H1 (cell line): ENCODE measurements at regions not wholly inside any gene's neighbourhood (a gene's known extent, or its start where the extent isn't known, plus 50 kb on each side); places are given as distances from the start of the nearest gene placed in this dataset.

Source experiments
- CTCF ChIA-PET: fragments of 300-600 bp; sonication (Branson Sonifier 250); formaldehyde crosslinking; loops from one replicate; lab custom pipeline; 2021; ENCODE audit not compliant: partially characterized antibody; lab: Charles Lee
- POLR2A ChIA-PET: fragments of 300-600 bp; sonication (Branson Sonifier 250); formaldehyde crosslinking; loops from one replicate; lab custom pipeline; 2021; ENCODE audit warnings: inconsistent platforms; ENCODE audit not compliant: partially characterized antibody; lab: Charles Lee
- DNase-seq, 2 experiments: peaks; one replicate each; pipeline versions ENCODE4 v3.0.0 to v3.0.0-alpha.2; 2010 to 2022; ENCODE audit warnings: low spot score in 2 of 2, low read depth in 1 of 2, mixed read lengths in 1 of 2
- FAIRE-seq: peaks from 2 replicates; lab custom pipeline; 2011; peaks lifted over from hg19 to GRCh38; lab: Jason Lieb, UNC
- H2AFZ ChIP-seq: 2 replicates; pipeline ENCODE4 v1.8.1; 2012; ENCODE audit warnings: low read length, inconsistent platforms
- H2AK5ac ChIP-seq: 2 replicates; pipeline ENCODE4 v1.6.1; 2013; ENCODE audit warnings: low read depth, low read length
- H2BK120ac ChIP-seq: replicated peaks from 2 replicates; pipeline ENCODE3; 2013; ENCODE audit warnings: low read depth, low read length, inconsistent platforms
- H2BK12ac ChIP-seq: 2 replicates; pipeline ENCODE4 v1.6.1; 2013; ENCODE audit warnings: low read depth, low read length
- H2BK15ac ChIP-seq: 2 replicates; pipeline ENCODE4 v1.6.1; 2013; ENCODE audit warnings: low read length
- H2BK20ac ChIP-seq: 2 replicates; pipeline ENCODE4 v1.6.1; 2013; ENCODE audit warnings: low read length
- H2BK5ac ChIP-seq: 2 replicates; pipeline ENCODE4 v1.6.1; 2013; ENCODE audit warnings: low read depth, low read length
- H3K14ac ChIP-seq: 2 replicates; pipeline ENCODE4 v1.6.1; 2013; ENCODE audit warnings: inconsistent platforms; ENCODE audit not compliant: insufficient read length
- H3K18ac ChIP-seq: 2 replicates; pipeline ENCODE4 v1.6.1; 2013; ENCODE audit warnings: low read length; ENCODE audit errors: extremely low read depth
- H3K23ac ChIP-seq: 2 replicates; pipeline ENCODE4 v1.6.1; 2013; ENCODE audit warnings: inconsistent platforms; ENCODE audit not compliant: insufficient read length
- H3K23me2 ChIP-seq: 2 replicates; pipeline ENCODE4 v1.6.1; 2013; ENCODE audit warnings: low read depth, low read length
- H3K27ac ChIP-seq: 2 replicates; pipeline ENCODE4 v1.6.1; 2011; ENCODE audit warnings: low read depth, low read length, inconsistent platforms
- H3K27me3 ChIP-seq, 4 experiments: replicated peaks in 1 of 4; 1 replicate in 1 of 4; 2 replicates in 3 of 4; pipeline versions ENCODE4 v1.6.1 to v1.8.1; 2011 to 2013; ENCODE audit warnings: low read length in 3 of 4, mild to moderate bottlenecking in 3 of 4, inconsistent platforms in 2 of 4, mixed read lengths in 2 of 4, moderate library complexity in 1 of 4; ENCODE audit not compliant: control insufficient read depth in 3 of 4, insufficient read depth in 3 of 4; ENCODE audit errors: extremely low read depth in 1 of 4
- H3K36me3 ChIP-seq, 4 experiments: 2 replicates each; pipeline versions ENCODE4 v1.6.1 to v1.8.1; 2011 to 2013; ENCODE audit warnings: mild to moderate bottlenecking in 4 of 4, low read length in 3 of 4, moderate library complexity in 2 of 4, control low read depth in 1 of 4, inconsistent platforms in 1 of 4; ENCODE audit not compliant: insufficient read depth in 4 of 4, control insufficient read depth in 2 of 4
- H3K4ac ChIP-seq: replicated peaks from 2 replicates; pipeline ENCODE3; 2013; ENCODE audit warnings: low read length, low read depth, mixed read lengths, inconsistent platforms; ENCODE audit not compliant: insufficient read length
- H3K4me1 ChIP-seq, 4 experiments: replicated peaks in 1 of 4; 1 replicate in 1 of 4; 2 replicates in 3 of 4; pipeline versions ENCODE4 v1.6.1 to v1.8.1; 2011 to 2013; ENCODE audit warnings: low read length in 3 of 4, inconsistent platforms in 2 of 4, mixed read lengths in 1 of 4; ENCODE audit not compliant: insufficient read depth in 4 of 4, control insufficient read depth in 3 of 4
- H3K4me2 ChIP-seq, 2 experiments: 2 replicates each; pipeline versions ENCODE4 v1.6.1 to v1.8.1; 2011 to 2013; ENCODE audit warnings: low read depth in 2 of 2, low read length in 2 of 2, control low read depth in 1 of 2, inconsistent platforms in 1 of 2, mild to moderate bottlenecking in 1 of 2; ENCODE audit not compliant: insufficient read depth in 1 of 2
- H3K4me3 ChIP-seq, 4 experiments: fragments of 200-600, 300-600 bp in 1 of 4; sonication (generic), shearing (Covaris generic), sonication (Bioruptor Twin) in 1 of 4; 2 replicates each; pipeline versions ENCODE4 v1.5.1 to v1.8.1; 2011 to 2016; ENCODE audit warnings: low read length in 4 of 4, low read depth in 3 of 4, control low read depth in 2 of 4, inconsistent platforms in 2 of 4, mild to moderate bottlenecking in 2 of 4, mixed read lengths in 1 of 4, moderate library complexity in 1 of 4; ENCODE audit not compliant: insufficient read depth in 2 of 4; ENCODE audit errors: extremely low read depth in 1 of 4
- H3K56ac ChIP-seq: replicated peaks from 2 replicates; pipeline ENCODE3; 2013; ENCODE audit warnings: low read depth, mild to moderate bottlenecking, mixed read lengths, low read length, inconsistent platforms; ENCODE audit not compliant: insufficient read length
- H3K79me1 ChIP-seq: 2 replicates; pipeline ENCODE4 v1.6.1; 2013; ENCODE audit warnings: low read depth, low read length, control low read depth
- H3K79me2 ChIP-seq, 2 experiments: 2 replicates each; pipeline versions ENCODE4 v1.6.1 to v1.8.1; 2012 to 2013; ENCODE audit warnings: low read length in 2 of 2, mild to moderate bottlenecking in 2 of 2, inconsistent platforms in 1 of 2; ENCODE audit not compliant: insufficient read depth in 2 of 2, control insufficient read depth in 1 of 2
- H3K9ac ChIP-seq, 4 experiments: replicated peaks in 1 of 4; 1 replicate in 1 of 4; 2 replicates in 3 of 4; pipeline versions ENCODE4 v1.6.1 to v1.8.1; 2011 to 2013; ENCODE audit warnings: low read depth in 3 of 4, low read length in 3 of 4, control low read depth in 2 of 4, mild to moderate bottlenecking in 2 of 4, moderate library complexity in 2 of 4, inconsistent platforms in 1 of 4; ENCODE audit errors: extremely low read depth in 1 of 4
- H3K9me3 ChIP-seq, 2 experiments: 2 replicates each; pipeline versions ENCODE4 v1.6.1 to v1.8.1; 2012 to 2013; ENCODE audit warnings: mild to moderate bottlenecking in 2 of 2, moderate library complexity in 2 of 2, control low read depth in 1 of 2, inconsistent platforms in 1 of 2, low read depth in 1 of 2, low read length in 1 of 2, mixed read lengths in 1 of 2; ENCODE audit not compliant: insufficient read depth in 2 of 2
- H4K20me1 ChIP-seq, 2 experiments: replicated peaks in 1 of 2; 2 replicates each; pipeline versions ENCODE3 to v1.8.1; 2011 to 2013; ENCODE audit warnings: inconsistent platforms in 2 of 2, low read length in 2 of 2, mild to moderate bottlenecking in 1 of 2; ENCODE audit not compliant: insufficient read depth in 2 of 2, control insufficient read depth in 1 of 2
- H4K5ac ChIP-seq: 2 replicates; pipeline ENCODE4 v1.6.1; 2013; ENCODE audit warnings: low read length, low read depth, mixed read lengths, inconsistent platforms; ENCODE audit not compliant: insufficient read length
- H4K8ac ChIP-seq: 2 replicates; pipeline ENCODE4 v1.8.0; 2013; ENCODE audit warnings: mild to moderate bottlenecking, moderate library complexity, low read length, inconsistent platforms; ENCODE audit not compliant: insufficient read depth; ENCODE audit errors: extremely low read depth
- H4K91ac ChIP-seq: replicated peaks from 2 replicates; pipeline ENCODE3; 2013; ENCODE audit warnings: low read length, mixed read lengths, inconsistent platforms; ENCODE audit not compliant: insufficient read length
- CHD1 ChIP-seq: IDR thresholded peaks from 2 replicates; pipeline ENCODE4 v1.6.1; 2012; ENCODE audit warnings: low read depth, low read length, improper control_type of control experiment
- E2F6 ChIP-seq: IDR thresholded peaks from 2 replicates; pipeline ENCODE4 v1.6.1; 2012; ENCODE audit warnings: inconsistent platforms
- FOSL1 ChIP-seq: IDR thresholded peaks from 2 replicates; pipeline ENCODE4 v1.6.1; 2011; ENCODE audit warnings: mild to moderate bottlenecking, low read depth, low read length, moderate library complexity; ENCODE audit not compliant: insufficient read depth
- JUN ChIP-seq: IDR thresholded peaks from 2 replicates; pipeline ENCODE4 v1.6.1; 2011; ENCODE audit warnings: low read depth, mild to moderate bottlenecking, improper control_type of control experiment, low read length
- KDM1A ChIP-seq: fragments of 200-600, 300-600 bp; sonication (generic); IDR thresholded peaks from 2 replicates; pipeline ENCODE4 v1.7.1; 2016; ENCODE audit warnings: mild to moderate bottlenecking, low read length, borderline replicate concordance
- KDM5A ChIP-seq: fragments of 200-600 bp; IDR thresholded peaks from 2 replicates; pipeline ENCODE4 v1.7.1; 2012; ENCODE audit warnings: mild to moderate bottlenecking, low read length, inconsistent platforms, mixed read lengths
- POLR2A ChIP-seq, 2 experiments: IDR thresholded peaks; 1 replicate in 1 of 2; 2 replicates in 1 of 2; pipeline ENCODE4 v1.6.1; 2011; ENCODE audit warnings: low read depth in 2 of 2, low read length in 2 of 2, mild to moderate bottlenecking in 2 of 2; ENCODE audit errors: control extremely low read depth in 1 of 2
- SIN3A ChIP-seq, 2 experiments: IDR thresholded peaks in 1 of 2; conservative IDR thresholded peaks in 1 of 2; 2 replicates each; pipeline ENCODE4 v1.6.1; 2011 to 2012; ENCODE audit warnings: low read length in 2 of 2, improper control_type of control experiment in 1 of 2, low read depth in 1 of 2, mild to moderate bottlenecking in 1 of 2
- SRF ChIP-seq: IDR thresholded peaks from 2 replicates; pipeline ENCODE4 v1.6.1; 2011; ENCODE audit warnings: mild to moderate bottlenecking, low read depth, low read length, moderate library complexity
- SUZ12 ChIP-seq: fragments of 200-600 bp; sonication (generic); IDR thresholded peaks from 2 replicates; pipeline ENCODE4 v1.6.1; 2012; ENCODE audit warnings: mild to moderate bottlenecking, inconsistent platforms, low read length, moderate library complexity, mixed read lengths
- TEAD4 ChIP-seq: IDR thresholded peaks from 2 replicates; pipeline ENCODE4 v1.6.1; 2012; ENCODE audit warnings: low read depth, low read length, inconsistent platforms, mixed read lengths
- ZNF274 ChIP-seq: IDR thresholded peaks from 2 replicates; pipeline ENCODE4 v1.7.0; 2012; ENCODE audit warnings: low read length, borderline replicate concordance; ENCODE audit errors: extremely low read depth
- WGBS, 2 experiments: shearing (Covaris generic) in 1 of 2; methylation state at CpG; one replicate each; pipeline versions ENCODE4 v1.1.6 to v1.1.7; 2013 to 2015; ENCODE audit warnings: low lambda C conversion rate in 2 of 2, mixed read lengths in 2 of 2, inconsistent platforms in 1 of 2, low coverage in 1 of 2, missing lambda C conversion rate in 1 of 2; ENCODE audit not compliant: insufficient replicate concordance in 2 of 2, insufficient coverage in 1 of 2, insufficient read length in 1 of 2; ENCODE audit errors: extremely low coverage in 1 of 2, missing lambda C conversion rate in 1 of 2; 5-methylcytosine and 5-hydroxymethylcytosine counted together

- no peak overlapping the region for H3K14ac ChIP-seq
Measured at GRCh38 chr11:128349650-128350299, 237.6 kb downstream of the ETS1 start.

More at GRCh38 chr11:128349650-128350299, 237.6 kb downstream of the ETS1 start:
- Histone ChIP-seq H3K79me2 (no peaks in the 10 kb centered on the region), H3K23ac (no peak overlapping the region), H2BK12ac (no peak overlapping the region), H3K56ac (no peak overlapping the region), H2BK15ac (no peak overlapping the region), H2AFZ (no peak overlapping the region), H4K91ac (no peak overlapping the region), H3K36me3 (no peaks in the 10 kb centered on the region), H2BK120ac (no peak overlapping the region), H3K79me1 (no peaks in the 10 kb centered on the region), H4K8ac (no peak overlapping the region), H2BK20ac (no peak overlapping the region), H3K9ac (no peak overlapping the region), H4K20me1 (no peaks in the 10 kb centered on the region), H3K18ac (no peak overlapping the region), H2AK5ac (no peak overlapping the region), H4K5ac (no peak overlapping the region), H3K4me1 (no peaks in the 10 kb centered on the region), H3K9me3 (no peaks in the 10 kb centered on the region), H3K4me2 (no peak overlapping the region), H3K27me3 (no peaks in the 10 kb centered on the region), H3K23me2 (no peaks in the 10 kb centered on the region), H3K4me3 (no peak overlapping the region), H2BK5ac (no peak overlapping the region), H3K4ac (no peak overlapping the region), H3K27ac (no peak overlapping the region)
- FAIRE-seq (no peak), DNase-seq (no peak)
- TF ChIP-seq JUN (no peak), ZNF274 (no peak), KDM1A (no peak), SUZ12 (no peak), POLR2A (IDR thresholded peaks at IDR 0.05; ENCODE audit: control extremely low read depth in 1 of 2, low read depth in 2 of 2, low read length in 2 of 2) (no peak), E2F6 (no peak), SRF (no peak), FOSL1 (no peak), KDM5A (no peak), SIN3A (conservative IDR thresholded peaks at IDR 0.05 in 1 of 2, IDR thresholded peaks at IDR 0.05 in 1 of 2; ENCODE audit: low read depth in 1 of 2, low read length in 2 of 2) (no peak), CHD1 (no peak), TEAD4 (no peak)
- ChIA-PET CTCF (interaction anchor here (1.1 to 1.9 kb wide), 2 partner anchors 14 to 33 kb away, joined by 3 to 6 read pairs; no protein-coding TSS in a partner anchor), POLR2A (no interaction called here)
- 85% methylated on average over 6 of the region's 6 CpGs; no CpG with 5 or more reads in 1 of the 2 experiments for WGBS, 2 experiments
